Ishikawa (cell line): ENCODE measurements at regions not wholly inside any gene's neighbourhood (a gene's known extent, or its start where the extent isn't known, plus 50 kb on each side); places are given as distances from the start of the nearest gene placed in this dataset.

Source experiments
- CEBPB ChIP-seq: IDR thresholded peaks from 2 replicates; pipeline ENCODE4 v1.6.1; 2012
- CREB1 ChIP-seq: IDR thresholded peaks from 2 replicates; pipeline ENCODE4 v1.6.1; 2012; ENCODE audit warnings: low read depth
- EGR1 ChIP-seq: IDR thresholded peaks from 2 replicates; pipeline ENCODE4 v1.6.1; 2012
- EP300 ChIP-seq: IDR thresholded peaks from 2 replicates; pipeline ENCODE4 v1.6.1; 2012; ENCODE audit warnings: borderline replicate concordance
- FOXM1 ChIP-seq: IDR thresholded peaks from 2 replicates; pipeline ENCODE4 v1.6.1; 2012; ENCODE audit warnings: low read depth, borderline replicate concordance
- MAX ChIP-seq: IDR thresholded peaks from 2 replicates; pipeline ENCODE4 v1.6.1; 2012
- NFIC ChIP-seq: IDR thresholded peaks from 2 replicates; pipeline ENCODE4 v1.6.1; 2012
- RAD21 ChIP-seq: IDR thresholded peaks from 2 replicates; pipeline ENCODE4 v1.6.1; 2012; ENCODE audit warnings: low read depth
- TAF1 ChIP-seq: IDR thresholded peaks from 2 replicates; pipeline ENCODE4 v1.6.1; 2012; ENCODE audit warnings: low read depth, mild to moderate bottlenecking
- TCF12 ChIP-seq: IDR thresholded peaks from 2 replicates; pipeline ENCODE4 v1.6.1; 2012; ENCODE audit warnings: low read depth
- TEAD4 ChIP-seq: IDR thresholded peaks from 2 replicates; pipeline ENCODE4 v1.6.1; 2012
- YY1 ChIP-seq: IDR thresholded peaks from 2 replicates; pipeline ENCODE4 v1.6.1; 2012; ENCODE audit warnings: low read depth
- ZBTB7A ChIP-seq: IDR thresholded peaks from 2 replicates; pipeline ENCODE4 v1.6.1; 2012; ENCODE audit warnings: low read depth
- TF ChIP-seq, protein P1 (sequence below): IDR thresholded peaks from 2 replicates; pipeline ENCODE4 v1.6.1; 2012; ENCODE audit warnings: low read depth, mild to moderate bottlenecking
- TF ChIP-seq, protein P2 (sequence below): IDR thresholded peaks from 2 replicates; pipeline ENCODE4 v1.6.1; 2012

DNA sequence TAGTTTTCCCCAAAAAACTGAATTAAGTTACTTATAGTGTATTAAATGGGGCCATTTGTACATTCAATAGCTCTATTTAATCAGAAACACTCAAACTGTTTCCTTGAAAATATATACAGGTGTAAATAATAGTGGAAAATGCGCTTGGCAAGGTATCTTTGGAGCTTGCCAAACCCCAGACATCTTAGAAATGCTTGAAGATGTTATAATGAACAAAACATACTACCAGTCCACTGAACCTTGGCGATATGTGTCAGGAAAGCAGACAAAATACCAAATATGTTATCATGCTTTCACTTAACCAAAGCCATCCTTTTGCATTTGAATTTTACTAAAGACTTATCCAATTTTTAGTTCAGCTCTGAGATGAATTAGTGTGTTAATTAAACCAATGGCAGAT is 352.7 kb upstream of the SEMA3A start:
- TF ChIP-seq, protein P1, sequence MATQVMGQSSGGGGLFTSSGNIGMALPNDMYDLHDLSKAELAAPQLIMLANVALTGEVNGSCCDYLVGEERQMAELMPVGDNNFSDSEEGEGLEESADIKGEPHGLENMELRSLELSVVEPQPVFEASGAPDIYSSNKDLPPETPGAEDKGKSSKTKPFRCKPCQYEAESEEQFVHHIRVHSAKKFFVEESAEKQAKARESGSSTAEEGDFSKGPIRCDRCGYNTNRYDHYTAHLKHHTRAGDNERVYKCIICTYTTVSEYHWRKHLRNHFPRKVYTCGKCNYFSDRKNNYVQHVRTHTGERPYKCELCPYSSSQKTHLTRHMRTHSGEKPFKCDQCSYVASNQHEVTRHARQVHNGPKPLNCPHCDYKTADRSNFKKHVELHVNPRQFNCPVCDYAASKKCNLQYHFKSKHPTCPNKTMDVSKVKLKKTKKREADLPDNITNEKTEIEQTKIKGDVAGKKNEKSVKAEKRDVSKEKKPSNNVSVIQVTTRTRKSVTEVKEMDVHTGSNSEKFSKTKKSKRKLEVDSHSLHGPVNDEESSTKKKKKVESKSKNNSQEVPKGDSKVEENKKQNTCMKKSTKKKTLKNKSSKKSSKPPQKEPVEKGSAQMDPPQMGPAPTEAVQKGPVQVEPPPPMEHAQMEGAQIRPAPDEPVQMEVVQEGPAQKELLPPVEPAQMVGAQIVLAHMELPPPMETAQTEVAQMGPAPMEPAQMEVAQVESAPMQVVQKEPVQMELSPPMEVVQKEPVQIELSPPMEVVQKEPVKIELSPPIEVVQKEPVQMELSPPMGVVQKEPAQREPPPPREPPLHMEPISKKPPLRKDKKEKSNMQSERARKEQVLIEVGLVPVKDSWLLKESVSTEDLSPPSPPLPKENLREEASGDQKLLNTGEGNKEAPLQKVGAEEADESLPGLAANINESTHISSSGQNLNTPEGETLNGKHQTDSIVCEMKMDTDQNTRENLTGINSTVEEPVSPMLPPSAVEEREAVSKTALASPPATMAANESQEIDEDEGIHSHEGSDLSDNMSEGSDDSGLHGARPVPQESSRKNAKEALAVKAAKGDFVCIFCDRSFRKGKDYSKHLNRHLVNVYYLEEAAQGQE = no peak
- TF ChIP-seq EP300 (0 out of 2 replicates have a peak, but pooled peaks have one; percentile 32), FOXM1 (peak; percentile 35; the same call in 1 of the 2 replicates), NFIC (peak; percentile 59), YY1 (no peak), TEAD4 (peak; percentile 45; the same call in 1 of the 2 replicates)

- TF ChIP-seq ZBTB7A (no peak), FOXM1 (no peak), EGR1 (no peak), TCF12 (no peak), CREB1 (no peak), TEAD4 (no peak)
Measured at GRCh38 chr7:84546403-84546802, 351.8 kb upstream of the SEMA3A start.

- TF ChIP-seq CREB1 (no peak), TAF1 (no peak), YY1 (no peak), MAX (no peak), NFIC (no peak), ZBTB7A (no peak), EP300 (no peak), EGR1 (no peak), RAD21 (no peak), TEAD4 (no peak), CEBPB (no peak), FOXM1 (no peak)
- TF ChIP-seq, protein P2, sequence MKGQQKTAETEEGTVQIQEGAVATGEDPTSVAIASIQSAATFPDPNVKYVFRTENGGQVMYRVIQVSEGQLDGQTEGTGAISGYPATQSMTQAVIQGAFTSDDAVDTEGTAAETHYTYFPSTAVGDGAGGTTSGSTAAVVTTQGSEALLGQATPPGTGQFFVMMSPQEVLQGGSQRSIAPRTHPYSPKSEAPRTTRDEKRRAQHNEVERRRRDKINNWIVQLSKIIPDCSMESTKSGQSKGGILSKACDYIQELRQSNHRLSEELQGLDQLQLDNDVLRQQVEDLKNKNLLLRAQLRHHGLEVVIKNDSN = no peak
Measured at GRCh38 chr7:84538268-84538667, 343.7 kb upstream of the SEMA3A start.

GRCh38 chr7:84536271-84536870 is 341.8 kb upstream of the SEMA3A start:
- TF ChIP-seq TAF1 (no peak), TEAD4 (0 out of 2 replicates have a peak, but pooled peaks have one; percentile 18)
- TF ChIP-seq, protein P2 = no peak

DNA sequence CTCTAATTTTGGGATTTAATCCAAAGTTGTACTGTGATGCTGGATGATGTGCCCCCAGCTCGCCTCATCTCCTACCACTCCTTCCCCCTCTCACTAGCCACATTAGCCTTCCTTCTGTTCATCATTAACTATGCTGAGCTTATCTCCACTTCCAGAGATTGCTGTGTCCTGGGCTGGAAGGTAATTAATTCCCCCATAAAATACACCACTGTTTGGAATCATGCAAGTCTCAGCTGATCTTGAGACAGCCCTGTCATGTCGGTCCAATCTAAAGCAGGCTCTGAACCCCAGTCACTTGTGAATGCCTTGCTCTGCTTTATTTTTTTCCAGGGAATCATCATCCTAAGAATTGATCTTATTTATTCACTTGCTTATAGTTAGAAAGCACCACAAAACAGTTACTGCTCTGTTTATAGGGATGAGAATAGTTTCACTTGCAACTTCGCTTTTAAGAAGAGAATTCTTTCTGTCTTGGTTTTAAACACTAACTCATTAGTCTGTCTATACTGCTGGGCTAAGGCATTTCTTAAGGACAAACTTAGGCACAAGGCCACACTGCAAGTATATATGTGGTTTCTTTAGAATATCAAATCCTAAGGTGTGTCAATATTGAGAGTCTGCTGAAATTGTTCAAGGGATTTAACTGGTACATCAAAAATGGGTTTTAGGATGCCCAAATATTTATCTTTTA is 341.1 kb upstream of the SEMA3A start:
- TF ChIP-seq, protein P1 = no peak
- no peak for TF ChIP-seq EGR1
- TF ChIP-seq, protein P2 = no peak
- no peak for TF ChIP-seq RAD21
- no peak for TF ChIP-seq TAF1
- no peak for TF ChIP-seq CREB1

DNA sequence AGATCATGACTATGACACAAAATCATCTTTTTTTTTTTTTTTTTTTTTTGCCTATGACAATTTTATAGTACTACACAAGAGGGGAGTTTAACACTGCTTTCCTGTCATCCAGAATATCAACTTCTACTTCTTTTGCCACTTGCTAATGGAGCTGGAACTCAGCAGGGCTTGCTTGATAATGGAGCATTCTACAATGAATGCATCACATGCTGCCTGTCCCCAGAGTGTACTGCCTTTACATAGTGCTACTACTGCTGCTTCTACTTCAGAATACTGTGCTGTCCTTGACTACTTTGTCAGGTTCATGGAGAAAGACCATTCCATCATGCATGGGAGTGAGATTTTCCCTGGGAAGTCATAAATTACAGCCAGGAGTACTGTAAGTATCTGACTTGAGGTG is 338.6 kb upstream of the SEMA3A start:
- no peak for TF ChIP-seq CREB1
- no peak for TF ChIP-seq EGR1
- no peak for TF ChIP-seq RAD21
- TF ChIP-seq, protein P1 = no peak
- TF ChIP-seq, protein P2 = no peak
- no peak for TF ChIP-seq YY1
- TF ChIP-seq EP300 = no peak
- TF ChIP-seq FOXM1 = no peak
- TF ChIP-seq TCF12 = no peak
- TF ChIP-seq CEBPB = no peak
- no peak for TF ChIP-seq ZBTB7A
- no peak for TF ChIP-seq NFIC
- no peak for TF ChIP-seq TAF1
- no peak for TF ChIP-seq TEAD4
- TF ChIP-seq MAX = no peak
